Endothelial cell of umbilical vein (primary cell): ENCODE measurements at regions not wholly inside any gene's neighbourhood (a gene's known extent, or its start where the extent isn't known, plus 50 kb on each side); places are given as distances from the start of the nearest gene placed in this dataset.

Experiments
- BruUV-seq: library from RNA; stranded (reverse); fragments of 400-500 nt; replicated peaks from 2 replicates; lab custom pipeline; 2021; lab: Mats Ljungman, UMichigan
- CTCF ChIA-PET: fragments of 300-600, 350-600 bp; sonication (Branson Sonifier 250); formaldehyde crosslinking; loops from one replicate; lab custom pipeline; 2021; ENCODE audit warnings: antibody characterized with exemption, inconsistent platforms; lab: Charles Lee
- POLR2A ChIA-PET: fragments of 300-600, 350-600 bp; sonication (Branson Sonifier 250); formaldehyde crosslinking; loops from one replicate; lab custom pipeline; 2021; ENCODE audit warnings: antibody characterized with exemption, inconsistent platforms; lab: Charles Lee
- DNase-seq: peaks from one replicate; pipeline ENCODE4 v3.0.0-alpha.2; 2011; ENCODE audit warnings: low read depth, low spot score
- FAIRE-seq: peaks from 2 replicates; lab custom pipeline; 2011; peaks lifted over from hg19 to GRCh38; lab: Jason Lieb, UNC
- H2AFZ ChIP-seq: 2 replicates; pipeline ENCODE4 v1.6.0; 2012; ENCODE audit warnings: low read depth, low read length, control low read depth, inconsistent platforms
- H3K27ac ChIP-seq: 2 replicates; pipeline ENCODE4 v1.5.1; 2011; ENCODE audit warnings: low read depth, mild to moderate bottlenecking, control low read depth, low read length, moderate library complexity; ENCODE audit not compliant: insufficient read depth
- H3K27me3 ChIP-seq, 2 experiments: 2 replicates each; pipeline versions ENCODE4 v1.6.0 to v1.6.1; 2011; ENCODE audit warnings: low read length in 2 of 2, mixed read lengths in 1 of 2; ENCODE audit not compliant: control insufficient read depth in 2 of 2, insufficient read depth in 2 of 2
- H3K36me3 ChIP-seq, 2 experiments: 2 replicates in 1 of 2; 3 replicates in 1 of 2; pipeline ENCODE4 v1.5.1; 2011; ENCODE audit warnings: low read length in 2 of 2, mild to moderate bottlenecking in 1 of 2, moderate library complexity in 1 of 2; ENCODE audit not compliant: control insufficient read depth in 2 of 2, insufficient read depth in 2 of 2; ENCODE audit errors: extremely low read depth in 1 of 2
- H3K4me1 ChIP-seq: 3 replicates; pipeline ENCODE4 v1.5.1; 2011; ENCODE audit warnings: mild to moderate bottlenecking, low read length; ENCODE audit not compliant: control insufficient read depth, insufficient read depth; ENCODE audit errors: extremely low read depth
- H3K4me2 ChIP-seq: 2 replicates; pipeline ENCODE4 v1.6.1; 2011; ENCODE audit warnings: low read length, control low read depth, mixed read lengths; ENCODE audit not compliant: insufficient read depth
- H3K4me3 ChIP-seq, 3 experiments: fragments of 200-600 bp in 1 of 3; sonication (generic), shearing (Covaris generic) in 1 of 3; replicated peaks in 1 of 3; 2 replicates each; pipeline ENCODE4 v1.5.1; 2011 to 2016; ENCODE audit warnings: control low read depth in 3 of 3, low read length in 3 of 3, mild to moderate bottlenecking in 2 of 3, inconsistent platforms in 1 of 3, low read depth in 1 of 3, moderate library complexity in 1 of 3; ENCODE audit not compliant: insufficient read depth in 1 of 3
- H3K79me2 ChIP-seq: 2 replicates; pipeline ENCODE4 v1.6.0; 2012; ENCODE audit warnings: low read length, inconsistent platforms; ENCODE audit not compliant: control insufficient read depth, insufficient read depth
- H3K9ac ChIP-seq: replicated peaks from 2 replicates; pipeline ENCODE3; 2011; ENCODE audit warnings: low read length, control low read depth; ENCODE audit not compliant: insufficient read depth; ENCODE audit errors: extremely low read depth
- H3K9me1 ChIP-seq: replicated peaks from 3 replicates; pipeline ENCODE4 v1.6.0; 2011; ENCODE audit warnings: mild to moderate bottlenecking, low read length; ENCODE audit not compliant: control insufficient read depth, insufficient read depth; ENCODE audit errors: extremely low read depth
- H3K9me3 ChIP-seq: replicated peaks from 2 replicates; pipeline ENCODE4 v1.5.1; 2012; ENCODE audit warnings: low read length, inconsistent platforms; ENCODE audit not compliant: control insufficient read depth, insufficient read depth
- H4K20me1 ChIP-seq: replicated peaks from 2 replicates; pipeline ENCODE3; 2011; ENCODE audit warnings: mild to moderate bottlenecking, low read length; ENCODE audit not compliant: control insufficient read depth, insufficient read depth; ENCODE audit errors: extremely low read depth
- EZH2 ChIP-seq: IDR thresholded peaks from 2 replicates; pipeline ENCODE4 v1.6.1; 2012; ENCODE audit warnings: borderline replicate concordance, low read depth, mild to moderate bottlenecking, moderate library complexity, low read length, inconsistent platforms; ENCODE audit not compliant: severe bottlenecking
- FOS ChIP-seq: IDR thresholded peaks from 2 replicates; pipeline ENCODE4 v1.6.1; 2011; ENCODE audit warnings: mild to moderate bottlenecking, low read length, moderate library complexity, borderline replicate concordance; ENCODE audit not compliant: insufficient read depth
- GATA2 ChIP-seq: IDR thresholded peaks from 2 replicates; pipeline ENCODE4 v1.7.0; 2011; ENCODE audit warnings: low read depth, mild to moderate bottlenecking, moderate library complexity, mixed read lengths, low read length; ENCODE audit not compliant: insufficient read length, insufficient read depth
- JUN ChIP-seq: IDR thresholded peaks from 2 replicates; pipeline ENCODE4 v1.6.1; 2011; ENCODE audit warnings: borderline replicate concordance, low read depth; ENCODE audit not compliant: insufficient read length, insufficient read depth
- MYC ChIP-seq: IDR thresholded peaks from one replicate; pipeline ENCODE4 v1.6.1; 2011; ENCODE audit warnings: mild to moderate bottlenecking, low read depth, low read length
- POLR2A ChIP-seq: IDR thresholded peaks from 2 replicates; pipeline ENCODE4 v1.6.1; 2012; ENCODE audit warnings: low read depth, mild to moderate bottlenecking, control low read depth, low read length
- POLR2AphosphoS5 ChIP-seq: IDR thresholded peaks from 2 replicates; pipeline ENCODE4 v1.6.1; 2012; ENCODE audit warnings: low read depth, mild to moderate bottlenecking, control low read depth, low read length, moderate library complexity; ENCODE audit not compliant: insufficient read depth
- dilution Hi-C: fragments of 300-500 bp; cut with MboI; formaldehyde crosslinking; loops from one replicate; pipeline ENCODE4 v1.15.0; 2019; ENCODE audit warnings: low sequenced_read_pairs; ENCODE audit not compliant: extremely low pct_ligation_motif_present
- intact Hi-C: fragments of 100-400 bp; cut with micrococcal nuclease; formaldehyde crosslinking; loops from one replicate; pipeline ENCODE4 v1.10.0; 2022
- TF ChIP-seq, protein P1 (sequence below), 2 donors: IDR thresholded peaks; 1 replicate in 1 of 2; 2 replicates in 1 of 2; pipeline ENCODE4 v1.5.1; 2011; ENCODE audit warnings: low read length in 2 of 2, mild to moderate bottlenecking in 2 of 2, moderate library complexity in 2 of 2, control low read depth in 1 of 2, inconsistent platforms in 1 of 2, low read depth in 1 of 2; ENCODE audit not compliant: insufficient read depth in 1 of 2; ENCODE audit errors: extremely low read depth in 1 of 2
- TF ChIP-seq, protein P2 (sequence below): IDR thresholded peaks from 2 replicates; pipeline ENCODE4 v1.6.1; 2011; ENCODE audit not compliant: insufficient read depth, insufficient read length

DNA sequence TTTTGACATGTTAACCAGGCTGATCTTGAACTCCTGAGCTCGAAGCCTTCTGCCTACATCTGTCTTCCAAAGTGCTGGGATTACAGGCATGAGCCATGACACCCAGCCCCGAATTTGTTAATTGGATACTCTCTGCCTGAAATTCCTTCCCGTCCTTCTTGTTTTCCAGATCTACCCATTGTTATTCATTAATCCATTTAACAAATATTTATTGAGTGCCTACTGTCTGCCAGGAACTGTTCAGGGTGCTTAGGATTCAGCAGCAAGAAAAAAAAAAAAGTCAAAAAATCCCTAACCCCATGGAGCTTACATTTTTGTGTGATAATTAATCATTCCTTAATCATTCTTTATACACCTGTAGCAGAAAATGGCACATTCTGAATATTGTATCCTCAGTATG lies 206.8 kb upstream of the FOXD3 start:
- no TSS peak for BruUV-seq
- H3K27me3 ChIP-seq, result peaks cover 2 to 8% of the 10 kb centered on the region in 2 experiments
- no peak for TF ChIP-seq FOS
- TF ChIP-seq, protein P1, sequence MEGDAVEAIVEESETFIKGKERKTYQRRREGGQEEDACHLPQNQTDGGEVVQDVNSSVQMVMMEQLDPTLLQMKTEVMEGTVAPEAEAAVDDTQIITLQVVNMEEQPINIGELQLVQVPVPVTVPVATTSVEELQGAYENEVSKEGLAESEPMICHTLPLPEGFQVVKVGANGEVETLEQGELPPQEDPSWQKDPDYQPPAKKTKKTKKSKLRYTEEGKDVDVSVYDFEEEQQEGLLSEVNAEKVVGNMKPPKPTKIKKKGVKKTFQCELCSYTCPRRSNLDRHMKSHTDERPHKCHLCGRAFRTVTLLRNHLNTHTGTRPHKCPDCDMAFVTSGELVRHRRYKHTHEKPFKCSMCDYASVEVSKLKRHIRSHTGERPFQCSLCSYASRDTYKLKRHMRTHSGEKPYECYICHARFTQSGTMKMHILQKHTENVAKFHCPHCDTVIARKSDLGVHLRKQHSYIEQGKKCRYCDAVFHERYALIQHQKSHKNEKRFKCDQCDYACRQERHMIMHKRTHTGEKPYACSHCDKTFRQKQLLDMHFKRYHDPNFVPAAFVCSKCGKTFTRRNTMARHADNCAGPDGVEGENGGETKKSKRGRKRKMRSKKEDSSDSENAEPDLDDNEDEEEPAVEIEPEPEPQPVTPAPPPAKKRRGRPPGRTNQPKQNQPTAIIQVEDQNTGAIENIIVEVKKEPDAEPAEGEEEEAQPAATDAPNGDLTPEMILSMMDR (IDR thresholded peaks at IDR 0.05; ENCODE audit: extremely low read depth in 1 of 2, insufficient read depth in 1 of 2, low read depth in 1 of 2, low read length in 2 of 2), result no peak
- no peak for TF ChIP-seq EZH2
- TF ChIP-seq, protein P2, sequence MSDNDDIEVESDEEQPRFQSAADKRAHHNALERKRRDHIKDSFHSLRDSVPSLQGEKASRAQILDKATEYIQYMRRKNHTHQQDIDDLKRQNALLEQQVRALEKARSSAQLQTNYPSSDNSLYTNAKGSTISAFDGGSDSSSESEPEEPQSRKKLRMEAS, result no peak
- no peak for TF ChIP-seq POLR2AphosphoS5
- TF ChIP-seq POLR2A, result no peak
- TF ChIP-seq GATA2, result no peak
- no peak for TF ChIP-seq JUN
- no peak for TF ChIP-seq MYC
- H3K9ac ChIP-seq, result no peak overlapping the region
- no peaks in the 10 kb centered on the region for H3K4me1 ChIP-seq
- intact Hi-C loops (no loop called here), dilution Hi-C loops (no loop called here)
- H3K79me2 ChIP-seq, result no peaks in the 10 kb centered on the region
- CTCF ChIA-PET, result no interaction called here
- H3K27ac ChIP-seq, result no peak overlapping the region
- no peaks in the 10 kb centered on the region for H3K9me1 ChIP-seq
- POLR2A ChIA-PET, result no interaction called here
- no peak overlapping the region for H3K4me3 ChIP-seq
- no peaks in the 10 kb centered on the region for H3K9me3 ChIP-seq
- no peak for FAIRE-seq
- no peak overlapping the region for H3K4me2 ChIP-seq
- no peaks in the 10 kb centered on the region for H3K36me3 ChIP-seq
- no peaks in the 10 kb centered on the region for H4K20me1 ChIP-seq
- DNase-seq, result no peak
- no peak overlapping the region for H2AFZ ChIP-seq
